HepG2 (cell line): ENCODE measurements at regions not wholly inside any gene's neighbourhood (a gene's known extent, or its start where the extent isn't known, plus 50 kb on each side); places are given as distances from the start of the nearest gene placed in this dataset.

ENCODE experiments used
- ATAC-seq: fragments of 200-7000 bp; cut with Tn5 transposase; 3 replicates; pipeline ENCODE4 v1.9.1; 2020; ENCODE audit warnings: mild to moderate bottlenecking, moderate library complexity
- BruUV-seq: library from RNA; stranded (reverse); fragments of 400-500 nt; replicated peaks from 2 replicates; lab custom pipeline; 2021; lab: Mats Ljungman, UMichigan
- CTCF ChIA-PET: fragments of 300-600 bp; formaldehyde crosslinking; extraction: SDS; loops from one replicate; lab custom pipeline; 2021; ENCODE audit warnings: low total read pairs, inconsistent platforms, low intra/inter-chr PET ratio; lab: Yijun Ruan, JAX
- POLR2A ChIA-PET: fragments of 350-600 bp; sonication (Branson Sonifier 250); formaldehyde crosslinking; loops from one replicate; lab custom pipeline; 2020; ENCODE audit warnings: antibody characterized with exemption, inconsistent platforms; lab: Yijun Ruan, JAX
- DNase-seq: peaks from one replicate; pipeline ENCODE4 v3.0.0-alpha.2; 2015; ENCODE audit warnings: low spot score
- FAIRE-seq: peaks from 3 replicates; lab custom pipeline; 2011; peaks lifted over from hg19 to GRCh38; lab: Jason Lieb, UNC
- H2AFZ ChIP-seq: one replicate; pipeline ENCODE4 v1.6.1; 2011; ENCODE audit warnings: low read length, inconsistent platforms
- H3K27ac ChIP-seq: fragments of 300-600 bp; 3 replicates; pipeline ENCODE4 v1.8.0; 2011; ENCODE audit warnings: mixed run types, mild to moderate bottlenecking, mixed read lengths, low read length, inconsistent platforms; ENCODE audit not compliant: insufficient read depth; ENCODE audit errors: extremely low read length
- H3K27me3 ChIP-seq, 2 experiments: fragments of 200-600 bp in 1 of 2; 2 replicates in 1 of 2; 3 replicates in 1 of 2; pipeline versions ENCODE4 v1.6.0 to v1.8.0; 2011; ENCODE audit warnings: low read length in 2 of 2, mild to moderate bottlenecking in 2 of 2, moderate library complexity in 2 of 2, inconsistent platforms in 1 of 2; ENCODE audit not compliant: insufficient read depth in 2 of 2, control insufficient read depth in 1 of 2
- H3K36me3 ChIP-seq, 2 experiments: fragments of 200-600 bp in 1 of 2; replicated peaks in 1 of 2; 2 replicates in 1 of 2; 3 replicates in 1 of 2; pipeline versions ENCODE4 v1.5.1 to v1.8.0; 2011; ENCODE audit warnings: low read length in 2 of 2, inconsistent platforms in 1 of 2; ENCODE audit not compliant: insufficient read depth in 2 of 2, control insufficient read depth in 1 of 2
- H3K4me1 ChIP-seq: 2 replicates; pipeline ENCODE4 v1.5.1; 2012; ENCODE audit warnings: low read length, inconsistent platforms; ENCODE audit not compliant: insufficient read depth
- H3K4me2 ChIP-seq: 2 replicates; pipeline ENCODE4 v1.6.0; 2011; ENCODE audit warnings: low read depth, low read length, inconsistent platforms
- H3K4me3 ChIP-seq, 3 experiments: fragments of 200-600 bp in 1 of 3; sonication (generic), shearing (Covaris generic) in 1 of 3; replicated peaks in 1 of 3; 2 replicates each; pipeline ENCODE4 v1.5.1; 2011 to 2016; ENCODE audit warnings: low read length in 3 of 3, inconsistent platforms in 2 of 3, low read depth in 2 of 3, mild to moderate bottlenecking in 2 of 3, control low read depth in 1 of 3, mixed read lengths in 1 of 3; ENCODE audit not compliant: insufficient read depth in 1 of 3
- H3K79me2 ChIP-seq: one replicate; pipeline ENCODE4 v1.6.1; 2011; ENCODE audit warnings: low read length, inconsistent platforms; ENCODE audit not compliant: insufficient read depth
- H3K9ac ChIP-seq: 2 replicates; pipeline ENCODE4 v1.6.0; 2011; ENCODE audit warnings: mild to moderate bottlenecking, low read depth, low read length, inconsistent platforms; ENCODE audit not compliant: insufficient read depth
- H3K9me3 ChIP-seq: 2 replicates; pipeline ENCODE4 v1.5.1; 2012; ENCODE audit warnings: mild to moderate bottlenecking, low read length
- H4K20me1 ChIP-seq: 2 replicates; pipeline ENCODE4 v1.6.0; 2011; ENCODE audit warnings: inconsistent platforms, mild to moderate bottlenecking, low read length, moderate library complexity; ENCODE audit not compliant: insufficient read depth
- ARID2 ChIP-seq: sonication (generic); formaldehyde crosslinking; IDR thresholded peaks from 2 replicates; pipeline ENCODE4 v1.8.1; 2022; ENCODE audit warnings: mild to moderate bottlenecking, missing genetic modification reagents, borderline replicate concordance
- BCL3 ChIP-seq: sonication (generic); formaldehyde crosslinking; IDR thresholded peaks from 2 replicates; pipeline ENCODE4 v1.5.1; 2020; ENCODE audit warnings: mild to moderate bottlenecking, missing genetic modification reagents, moderate library complexity
- HNF4A ChIP-seq: sonication (generic); formaldehyde crosslinking; IDR thresholded peaks from 2 replicates; pipeline ENCODE4 v1.4.0; 2020; ENCODE audit warnings: missing genetic modification reagents
- IKZF5 ChIP-seq: IDR thresholded peaks from 2 replicates; pipeline ENCODE4 v1.6.1; 2018; ENCODE audit warnings: missing genetic modification reagents, mild to moderate bottlenecking, missing compliant biosample characterization
- KLF16 ChIP-seq, 2 experiments: sonication (generic) in 1 of 2; formaldehyde crosslinking in 1 of 2; IDR thresholded peaks; 2 replicates each; pipeline versions ENCODE4 v1.6.1 to v1.8.0; 2016 to 2023; ENCODE audit warnings: missing genetic modification reagents in 2 of 2, missing compliant biosample characterization in 1 of 2
- MXI1 ChIP-seq: IDR thresholded peaks from 3 replicates; pipeline ENCODE4 v1.6.1; 2012; ENCODE audit warnings: low read depth, low read length, inconsistent platforms, borderline replicate concordance
- NR2F6 ChIP-seq, 2 experiments: IDR thresholded peaks; 2 replicates each; pipeline ENCODE4 v1.6.1; 2016; ENCODE audit warnings: antibody characterized with exemption in 1 of 2, mild to moderate bottlenecking in 1 of 2
- TCF12 ChIP-seq, 2 experiments: fragments of 450-650 bp in 1 of 2; sonication (generic) in 1 of 2; formaldehyde crosslinking in 1 of 2; IDR thresholded peaks; 2 replicates each; pipeline versions ENCODE4 v1.6.1 to v1.8.0; 2017 to 2022; ENCODE audit warnings: antibody characterized with exemption in 1 of 2, mild to moderate bottlenecking in 1 of 2, missing genetic modification reagents in 1 of 2, moderate library complexity in 1 of 2
- TCF7 ChIP-seq: sonication (generic); IDR thresholded peaks from 2 replicates; pipeline ENCODE4 v1.6.1; 2016; ENCODE audit warnings: antibody characterized with exemption, low read depth
- TFDP2 ChIP-seq: sonication (generic); formaldehyde crosslinking; IDR thresholded peaks from 2 replicates; pipeline ENCODE4 v1.4.0; 2020; ENCODE audit warnings: missing genetic modification reagents
- ZBTB7B ChIP-seq: sonication (generic); formaldehyde crosslinking; IDR thresholded peaks from 2 replicates; pipeline ENCODE4 v1.4.0; 2020; ENCODE audit warnings: missing genetic modification reagents
- ZNF20 ChIP-seq: sonication (generic); formaldehyde crosslinking; IDR thresholded peaks from 2 replicates; pipeline ENCODE4 v1.4.0; 2020; ENCODE audit warnings: mild to moderate bottlenecking, moderate library complexity, missing genetic modification reagents
- ZNF24 ChIP-seq: fragments of 450-650 bp; IDR thresholded peaks from 2 replicates; pipeline ENCODE4 v1.6.1; 2017; ENCODE audit warnings: antibody characterized with exemption, mild to moderate bottlenecking
- ZNF343 ChIP-seq: sonication (generic); formaldehyde crosslinking; IDR thresholded peaks from 2 replicates; pipeline ENCODE4 v1.4.0; 2020; ENCODE audit warnings: mild to moderate bottlenecking, missing genetic modification reagents
- ZNF574 ChIP-seq: sonication (generic); formaldehyde crosslinking; IDR thresholded peaks from 2 replicates; pipeline ENCODE4 v1.4.0; 2020; ENCODE audit warnings: missing genetic modification reagents
- ZNF703 ChIP-seq: sonication (generic); formaldehyde crosslinking; IDR thresholded peaks from 2 replicates; pipeline ENCODE4 v1.5.1; 2020; ENCODE audit warnings: missing genetic modification reagents, mild to moderate bottlenecking, moderate library complexity, borderline replicate concordance
- ZNF788 ChIP-seq: sonication (generic); formaldehyde crosslinking; IDR thresholded peaks from 2 replicates; pipeline ENCODE4 v1.5.0; 2020; ENCODE audit warnings: mild to moderate bottlenecking, missing genetic modification reagents, borderline replicate concordance
- WGBS: methylation state at CpG from one replicate; pipeline ENCODE4 v1.1.6; 2017; ENCODE audit warnings: low lambda C conversion rate; 5-methylcytosine and 5-hydroxymethylcytosine counted together
- in situ Hi-C: cut with HindIII; loops from 2 replicates; pipeline ENCODE4 v1.10.0; 2017; ENCODE audit warnings: low pct_unique_long_range_greater_than_20kb; ENCODE audit not compliant: extremely low pct_ligation_motif_present
- intact Hi-C: fragments of 100-400 bp; cut with micrococcal nuclease; formaldehyde crosslinking; loops from one replicate; pipeline ENCODE4 v1.10.0; 2022; ENCODE audit not compliant: unreplicated experiment

- Histone ChIP-seq H2AFZ (no peak overlapping the region), H3K36me3 (no peaks in the 10 kb centered on the region), H3K4me1 (no peaks in the 10 kb centered on the region), H3K27ac (no peak overlapping the region), H3K9ac (no peak overlapping the region), H4K20me1 (no peaks in the 10 kb centered on the region), H3K27me3 (no peaks in the 10 kb centered on the region), H3K79me2 (no peaks in the 10 kb centered on the region), H3K4me3 (peak overlapping the region in 1 of 3 experiments; percentile 23; a peak in 1 of 6 replicates), H3K9me3 (no peaks in the 10 kb centered on the region), H3K4me2 (peak overlapping the region; percentile 7; the same call in 1 of the 2 replicates)
- no TSS peak for BruUV-seq
- DNase-seq (no peak), ATAC-seq (peak; percentile 65), FAIRE-seq (no peak)
- TF ChIP-seq ZNF20 (CRISPR knock-in tag) (no peak), IKZF5 (CRISPR knock-in tag) (no peak), NR2F6 (IDR thresholded peaks at IDR 0.05) (no peak), NR2F6 (CRISPR knock-in tag; IDR thresholded peaks at IDR 0.05) (no peak), BCL3 (CRISPR knock-in tag) (no peak), ZNF24 (no peak), ARID2 (CRISPR knock-in tag) (no peak), TFDP2 (CRISPR knock-in tag) (no peak), ZNF574 (CRISPR knock-in tag) (no peak), HNF4A (no peak), KLF16 (CRISPR knock-in tag; IDR thresholded peaks at IDR 0.05) (no peak), ZNF343 (CRISPR knock-in tag) (no peak), ZNF788 (no peak), ZNF703 (no peak), TCF12 (IDR thresholded peaks at IDR 0.05) (no peak), TCF12 (CRISPR knock-in tag; IDR thresholded peaks at IDR 0.05) (no peak), MXI1 (no peak), TCF7 (no peak), ZBTB7B (CRISPR knock-in tag) (no peak)
- in situ Hi-C loops (no loop called here), intact Hi-C loops (no loop called here)
- 88% methylated on average over 10 of the region's 88 CpGs for WGBS
- CTCF ChIA-PET, result no interaction called here
- POLR2A ChIA-PET, result no interaction called here
These were observed 126.0 kb upstream of the CXorf66 start for GRCh38 chrX:140091125-140091886.
